Spinal cord (tissue), 9 donors: ENCODE measurements at regions not wholly inside any gene's neighbourhood (a gene's known extent, or its start where the extent isn't known, plus 50 kb on each side); places are given as distances from the start of the nearest gene placed in this dataset.

Experiments
- DNase-seq, 6 donors: peaks; one replicate each; pipeline versions ENCODE4 v3.0.0 to v3.0.0-alpha.2; 2013 to 2015; ENCODE audit warnings: low spot score in 6 of 6, low read depth in 4 of 6
- H3K27ac ChIP-seq: one replicate; pipeline ENCODE4 v1.5.1; 2013; ENCODE audit warnings: low read depth, low read length, control low read depth
- H3K27me3 ChIP-seq: one replicate; pipeline ENCODE4 v1.6.1; 2013; ENCODE audit warnings: low read length; ENCODE audit not compliant: control insufficient read depth, insufficient read depth
- H3K36me3 ChIP-seq: one replicate; pipeline ENCODE4 v1.6.1; 2013; ENCODE audit warnings: low read length; ENCODE audit not compliant: control insufficient read depth, insufficient read depth
- H3K4me1 ChIP-seq: one replicate; pipeline ENCODE4 v1.6.1; 2013; ENCODE audit warnings: low read length; ENCODE audit not compliant: control insufficient read depth, insufficient read depth
- H3K4me3 ChIP-seq: one replicate; pipeline ENCODE4 v1.5.1; 2013; ENCODE audit warnings: low read depth, low read length, control low read depth
- H3K9me3 ChIP-seq: one replicate; pipeline ENCODE4 v1.6.1; 2013; ENCODE audit warnings: low read length; ENCODE audit not compliant: control insufficient read depth, insufficient read depth
- WGBS: methylation state at CpG from one replicate; pipeline ENCODE4 v1.1.5; 2013; ENCODE audit warnings: missing lambda C conversion rate; ENCODE audit not compliant: insufficient coverage; 5-methylcytosine and 5-hydroxymethylcytosine counted together
- donor health status: healthy.

GRCh38 chr5:2174538-2174937 lies 291.8 kb upstream of the IRX4 start:
- no peak overlapping the region for H3K4me3 ChIP-seq
- DNase-seq, result no peak
- WGBS, result 100% methylated on average over 2 of the region's 10 CpGs
- no peaks in the 10 kb centered on the region for H3K9me3 ChIP-seq
- H3K36me3 ChIP-seq, result peaks cover 2% of the 10 kb centered on the region
- H3K27ac ChIP-seq, result no peak overlapping the region
- H3K27me3 ChIP-seq, result peaks cover 15% of the 10 kb centered on the region
- peaks cover 23% of the 10 kb centered on the region for H3K4me1 ChIP-seq

GRCh38 chr5:2173151-2173834 lies 290.6 kb upstream of the IRX4 start:
- WGBS, result 7% methylated on average over 10 of the region's 11 CpGs
- Histone ChIP-seq H3K4me1 (peaks cover 31% of the 10 kb centered on the region), H3K9me3 (no peaks in the 10 kb centered on the region), H3K27me3 (peaks cover 21% of the 10 kb centered on the region), H3K4me3 (no peak overlapping the region), H3K36me3 (no peaks in the 10 kb centered on the region), H3K27ac (no peak overlapping the region)
- peak in 3 of 6 donors; percentile 20 to 91 (median 61) for DNase-seq

- peaks cover 31% of the 10 kb centered on the region for H3K4me1 ChIP-seq
- H3K27ac ChIP-seq, result no peak overlapping the region
- no peak overlapping the region for H3K4me3 ChIP-seq
- peaks cover 21% of the 10 kb centered on the region for H3K27me3 ChIP-seq
- DNase-seq, result no peak
- no peaks in the 10 kb centered on the region for H3K36me3 ChIP-seq
- 87% methylated on average over 5 of the region's 5 CpGs for WGBS
- H3K9me3 ChIP-seq, result no peaks in the 10 kb centered on the region
These were observed 289.7 kb upstream of the IRX4 start for GRCh38 chr5:2172471-2172870.

DNA sequence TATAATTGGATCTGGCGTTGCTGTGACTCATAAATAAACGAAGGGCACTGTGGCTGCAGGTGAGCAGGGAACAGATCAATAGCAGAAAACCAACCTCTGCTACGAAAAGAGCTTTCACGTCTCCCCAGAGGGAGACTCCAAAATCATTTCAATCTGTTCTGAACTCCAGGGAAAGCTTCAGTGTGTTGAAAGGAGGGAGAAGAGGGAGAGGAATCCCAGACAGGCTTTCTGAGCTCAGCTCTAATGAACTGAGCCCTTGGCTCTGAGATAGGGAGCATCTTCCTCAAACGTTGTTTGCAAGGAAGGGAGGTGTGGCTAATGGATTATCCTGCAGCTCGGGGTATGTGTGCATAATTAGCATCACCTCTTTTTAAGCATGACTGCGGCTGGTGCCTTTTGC lies 288.0 kb upstream of the IRX4 start:
- Histone ChIP-seq H3K36me3 (no peaks in the 10 kb centered on the region), H3K27me3 (peaks cover 21% of the 10 kb centered on the region), H3K4me1 (peaks cover 31% of the 10 kb centered on the region), H3K4me3 (no peak overlapping the region), H3K27ac (no peak overlapping the region), H3K9me3 (no peaks in the 10 kb centered on the region)
- 49% methylated on average over 6 of the region's 7 CpGs for WGBS
- peak in 1 of 6 donors; percentile 71 for DNase-seq

DNA sequence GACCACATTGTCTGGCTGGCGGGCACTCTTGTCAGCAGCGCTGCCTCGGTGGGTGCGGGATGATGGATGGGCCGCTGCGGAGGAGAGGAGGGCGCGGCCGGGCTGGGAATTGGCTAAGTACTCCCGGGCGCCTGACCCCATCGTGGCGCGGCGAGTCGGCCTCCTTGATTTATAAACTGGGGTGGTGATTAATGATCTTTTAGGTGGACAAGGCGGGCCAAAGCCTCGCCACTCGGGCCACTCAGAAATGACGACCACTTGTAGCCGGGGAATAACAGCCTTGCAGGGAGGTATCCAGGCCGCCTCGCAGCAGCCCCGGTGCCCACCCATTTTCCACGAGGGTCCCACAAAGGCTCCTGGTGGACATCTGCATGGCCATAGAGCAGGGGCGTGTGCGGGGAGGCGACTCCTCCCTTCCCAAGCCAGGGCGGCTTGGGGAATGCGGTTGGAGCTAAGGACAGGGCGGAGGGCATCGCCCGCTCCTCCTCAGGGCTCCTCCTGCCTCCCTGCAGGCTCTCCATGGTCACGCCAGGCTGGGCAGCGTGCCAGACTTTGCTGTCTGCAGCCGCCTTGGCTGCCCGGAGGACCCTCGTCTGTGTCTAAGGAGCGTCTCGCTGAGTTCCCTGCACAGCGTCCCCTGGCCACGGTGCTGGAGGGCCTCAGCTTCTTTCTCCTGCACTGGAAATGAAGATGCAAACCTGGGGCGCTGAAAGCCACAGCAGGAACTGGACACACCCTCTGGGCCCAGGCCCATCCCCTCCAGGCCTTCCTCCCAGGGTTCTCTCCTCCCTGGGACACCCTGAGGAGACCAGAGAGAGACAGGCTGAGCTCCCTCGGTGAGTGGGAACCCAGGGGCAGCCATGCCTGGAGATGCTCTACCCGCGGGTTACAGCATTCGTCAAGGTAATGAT lies 287.4 kb upstream of the IRX4 start:
- H3K4me1 ChIP-seq, result peaks cover 31% of the 10 kb centered on the region
- no peak overlapping the region for H3K27ac ChIP-seq
- DNase-seq, result peak in 3 of 6 donors; percentile 65 to 83 (median 73)
- no peaks in the 10 kb centered on the region for H3K36me3 ChIP-seq
- 22% methylated on average over 46 of the region's 47 CpGs for WGBS
- peaks cover 20% of the 10 kb centered on the region for H3K27me3 ChIP-seq
- no peak overlapping the region for H3K4me3 ChIP-seq
- no peaks in the 10 kb centered on the region for H3K9me3 ChIP-seq

DNA sequence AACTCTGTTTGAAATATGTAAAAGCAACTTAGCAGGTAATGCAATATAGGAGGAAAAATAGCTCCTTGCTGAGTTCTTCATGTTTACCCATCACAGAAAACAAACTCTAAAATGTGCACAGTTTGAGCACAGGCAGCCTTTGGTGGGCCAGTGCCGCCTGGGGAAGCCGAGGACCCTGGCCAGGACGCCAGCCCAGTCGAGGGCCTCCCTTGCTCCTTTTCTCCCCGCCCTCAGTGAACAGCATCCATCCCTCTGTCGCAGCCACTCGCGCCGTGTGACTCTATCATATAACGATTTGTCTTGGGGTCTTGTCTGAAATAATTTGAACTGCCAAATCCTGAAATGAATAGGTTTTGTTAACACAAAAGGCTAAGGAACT lies 286.7 kb upstream of the IRX4 start:
- peaks cover 29% of the 10 kb centered on the region for H3K4me1 ChIP-seq
- no peak for DNase-seq

GRCh38 chr5:2168601-2169429 lies 286.1 kb upstream of the IRX4 start:
- peaks cover 19% of the 10 kb centered on the region for H3K27me3 ChIP-seq
- peak in 2 of 6 donors; percentile 27 to 61 for DNase-seq
- H3K27ac ChIP-seq, result no peak overlapping the region
- H3K4me1 ChIP-seq, result peaks cover 29% of the 10 kb centered on the region
- no peaks in the 10 kb centered on the region for H3K36me3 ChIP-seq
- no peak overlapping the region for H3K4me3 ChIP-seq
- WGBS, result 65% methylated on average over 16 of the region's 24 CpGs
- no peaks in the 10 kb centered on the region for H3K9me3 ChIP-seq

More for the DNA sequence above, 286.7 kb upstream of the IRX4 start:
- Histone ChIP-seq H3K4me3 (no peak overlapping the region), H3K27me3 (peaks cover 19% of the 10 kb centered on the region), H3K27ac (no peak overlapping the region), H3K9me3 (no peaks in the 10 kb centered on the region), H3K36me3 (no peaks in the 10 kb centered on the region)
- WGBS, result 49% methylated on average over 4 of the region's 10 CpGs

- WGBS, result 90% methylated on average over 10 of the region's 11 CpGs
- Histone ChIP-seq H3K27me3 (peaks cover 19% of the 10 kb centered on the region), H3K4me1 (peaks cover 23% of the 10 kb centered on the region), H3K27ac (no peak overlapping the region), H3K9me3 (no peaks in the 10 kb centered on the region), H3K36me3 (no peaks in the 10 kb centered on the region), H3K4me3 (no peak overlapping the region)
- no peak for DNase-seq
These were observed 284.9 kb upstream of the IRX4 start for GRCh38 chr5:2167671-2168070.

DNA sequence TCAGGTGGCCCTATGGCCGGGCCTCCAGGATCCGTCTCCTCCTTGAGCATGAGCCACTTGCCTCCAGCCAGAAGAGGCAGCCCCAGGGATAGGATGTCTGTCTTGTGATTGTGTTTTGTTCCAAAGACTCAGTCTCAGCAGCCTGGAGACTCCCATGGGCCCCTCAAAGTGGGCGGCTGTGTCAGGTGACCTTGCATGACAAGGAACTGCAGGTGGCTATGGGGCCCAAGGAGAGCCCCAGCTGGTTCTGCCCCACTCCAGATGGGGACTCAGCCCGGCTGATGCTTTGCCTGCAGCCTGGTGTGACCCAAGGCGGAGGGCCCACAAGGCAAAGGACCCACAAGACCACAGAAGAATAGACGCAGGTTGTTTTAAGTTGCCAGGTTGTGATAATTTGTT lies 284.3 kb upstream of the IRX4 start:
- Histone ChIP-seq H3K27me3 (peaks cover 19% of the 10 kb centered on the region), H3K36me3 (no peaks in the 10 kb centered on the region), H3K4me3 (no peak overlapping the region), H3K4me1 (peaks cover 23% of the 10 kb centered on the region), H3K9me3 (no peaks in the 10 kb centered on the region), H3K27ac (no peak overlapping the region)
- DNase-seq, result no peak
- WGBS, result 85% methylated on average over 3 of the region's 6 CpGs
